ENCODE measurements at regions not wholly inside any gene's neighbourhood (a gene's known extent, or its start where the extent isn't known, plus 50 kb on each side); places are given as distances from the start of the nearest gene placed in this dataset.

GRCh38 chr3:98690876-98691275, 72.3 kb upstream of the ST3GAL6 start:
- TF ChIP-seq EP300 (IDR thresholded peaks at IDR 0.05): no peak
- no peak for TF ChIP-seq POLR2AphosphoS5 (IDR thresholded peaks at IDR 0.05)

Data from upper lobe of left lung (tissue), 4 donors.